Natural killer cell (primary cell): ENCODE measurements at regions not wholly inside any gene's neighbourhood (a gene's known extent, or its start where the extent isn't known, plus 50 kb on each side); places are given as distances from the start of the nearest gene placed in this dataset.

ENCODE experiments used
- ATAC-seq, 3 donors: fragments of 150-1000 bp in 2 of 3; fragments of 200-7000 bp in 1 of 3; cut with Tn5 transposase; 1 replicate in 1 of 3; 2 replicates in 2 of 3; pipeline ENCODE4 v1.10.0; 2021; ENCODE audit warnings: mild to moderate bottlenecking in 2 of 3, moderate library complexity in 2 of 3
- DNase-seq, 2 donors: peaks; one replicate each; pipeline versions ENCODE4 v3.0.0 to v3.0.0-alpha.2; 2013 to 2021; ENCODE audit warnings: mixed read lengths in 1 of 2
- H3K27ac ChIP-seq: one replicate; pipeline ENCODE4 v1.5.1; 2013; ENCODE audit warnings: mild to moderate bottlenecking, low read length
- H3K27me3 ChIP-seq: one replicate; pipeline ENCODE4 v1.6.1; 2013; ENCODE audit warnings: low read length; ENCODE audit not compliant: control insufficient read depth, insufficient read depth
- H3K36me3 ChIP-seq: one replicate; pipeline ENCODE4 v1.6.1; 2013; ENCODE audit warnings: low read length; ENCODE audit not compliant: control insufficient read depth, insufficient read depth
- H3K4me1 ChIP-seq: one replicate; pipeline ENCODE4 v1.6.1; 2013; ENCODE audit warnings: low read length; ENCODE audit not compliant: control insufficient read depth, insufficient read depth
- H3K4me3 ChIP-seq: one replicate; pipeline ENCODE4 v1.5.1; 2013; ENCODE audit warnings: low read length
- H3K9me3 ChIP-seq: one replicate; pipeline ENCODE4 v1.6.1; 2013; ENCODE audit warnings: low read length; ENCODE audit not compliant: control insufficient read depth, insufficient read depth
- H3K27ac Mint-ChIP-seq, 2 donors: one replicate each; pipeline ENCODE4 v1.8.0; 2022; ENCODE audit warnings: mild to moderate bottlenecking in 2 of 2, mixed read lengths in 2 of 2, moderate library complexity in 1 of 2
- H3K27me3 Mint-ChIP-seq, 2 donors: one replicate each; pipeline ENCODE4 v1.8.0; 2022; ENCODE audit warnings: low read depth in 2 of 2, mixed read lengths in 2 of 2
- H3K36me3 Mint-ChIP-seq: one replicate; pipeline ENCODE4 v1.8.0; 2022; ENCODE audit warnings: mixed read lengths
- H3K4me1 Mint-ChIP-seq, 2 donors: one replicate each; pipeline ENCODE4 v1.8.0; 2022; ENCODE audit warnings: mixed read lengths in 2 of 2
- H3K4me3 Mint-ChIP-seq: one replicate; pipeline ENCODE4 v1.8.0; 2022; ENCODE audit warnings: mild to moderate bottlenecking, moderate library complexity, mixed read lengths
- H3K9me3 Mint-ChIP-seq, 2 donors: one replicate each; pipeline ENCODE4 v1.8.0; 2022; ENCODE audit warnings: mixed read lengths in 2 of 2
- CTCF ChIP-seq: fragments of 200-600 bp; IDR thresholded peaks from one replicate; pipeline ENCODE4 v1.8.0; 2022; ENCODE audit warnings: antibody characterized with exemption
- WGBS: methylation state at CpG from one replicate; pipeline ENCODE4 v1.1.7; 2013; ENCODE audit warnings: missing lambda C conversion rate; ENCODE audit not compliant: insufficient coverage; 5-methylcytosine and 5-hydroxymethylcytosine counted together
- intact Hi-C: fragments of 100-400 bp; cut with micrococcal nuclease; formaldehyde crosslinking; loops from one replicate; pipeline ENCODE4 v1.14.2; 2022

GRCh38 chr1:30485072-30485471, 238.3 kb downstream of the MATN1 start:
- Mint-ChIP-seq H3K36me3 (peaks cover 6% of the 10 kb centered on the region), H3K27ac (no peak overlapping the region), H3K4me1 (no peaks in the 10 kb centered on the region), H3K27me3 (no peaks in the 10 kb centered on the region), H3K9me3 (peaks cover 7 to 12% of the 10 kb centered on the region in 2 donors), H3K4me3 (no peak overlapping the region)
- no peaks in the 10 kb centered on the region for H3K27me3 ChIP-seq
- H3K9me3 ChIP-seq, result peaks cover 33% of the 10 kb centered on the region
- WGBS, result 89% methylated on average over 6 of the region's 6 CpGs
- ATAC-seq, result no peak
- no peak overlapping the region for H3K27ac ChIP-seq
- H3K4me1 ChIP-seq, result no peaks in the 10 kb centered on the region
- intact Hi-C loops, result no loop called here
- TF ChIP-seq CTCF, result no peak
- H3K36me3 ChIP-seq, result no peaks in the 10 kb centered on the region
- H3K4me3 ChIP-seq, result no peak overlapping the region
- DNase-seq, result no peak

- no peaks in the 10 kb centered on the region for H3K27me3 Mint-ChIP-seq
- TF ChIP-seq CTCF, result no peak
These were observed 238.7 kb downstream of the MATN1 start for GRCh38 chr1:30484668-30485067.

GRCh38 chr1:30479575-30479974, 243.8 kb downstream of the MATN1 start:
- Histone ChIP-seq H3K9me3 (peaks cover 33% of the 10 kb centered on the region), H3K27ac (no peak overlapping the region), H3K4me1 (no peaks in the 10 kb centered on the region), H3K27me3 (no peaks in the 10 kb centered on the region), H3K36me3 (no peaks in the 10 kb centered on the region), H3K4me3 (no peak overlapping the region)
- TF ChIP-seq CTCF, result no peak
- H3K4me3 Mint-ChIP-seq, result no peak overlapping the region
- DNase-seq, result no peak
- no peak for ATAC-seq
- peaks cover 6% of the 10 kb centered on the region for H3K36me3 Mint-ChIP-seq
- WGBS, result 83% methylated on average over 7 of the region's 7 CpGs
- intact Hi-C loops, result no loop called here
- peaks cover 7 to 12% of the 10 kb centered on the region in 2 donors for H3K9me3 Mint-ChIP-seq
- H3K27ac Mint-ChIP-seq, result no peak overlapping the region
- no peaks in the 10 kb centered on the region for H3K4me1 Mint-ChIP-seq
- H3K27me3 Mint-ChIP-seq, result no peaks in the 10 kb centered on the region

More at GRCh38 chr1:30484668-30485067, 238.7 kb downstream of the MATN1 start:
- H3K27ac Mint-ChIP-seq, result no peak overlapping the region
- peaks cover 7 to 12% of the 10 kb centered on the region in 2 donors for H3K9me3 Mint-ChIP-seq
- no peak overlapping the region for H3K4me3 Mint-ChIP-seq
- no peaks in the 10 kb centered on the region for H3K4me1 ChIP-seq
- intact Hi-C loops, result no loop called here
- H3K27me3 ChIP-seq, result no peaks in the 10 kb centered on the region
- H3K4me1 Mint-ChIP-seq, result no peaks in the 10 kb centered on the region
- H3K9me3 ChIP-seq, result peaks cover 33% of the 10 kb centered on the region
- DNase-seq, result no peak
- H3K36me3 ChIP-seq, result no peaks in the 10 kb centered on the region
- 78% methylated on average over 1 of the region's 1 CpG for WGBS
- ATAC-seq, result no peak
- H3K4me3 ChIP-seq, result no peak overlapping the region
- H3K36me3 Mint-ChIP-seq, result peaks cover 6% of the 10 kb centered on the region
- H3K27ac ChIP-seq, result no peak overlapping the region

- TF ChIP-seq CTCF, result no peak
These were observed 244.4 kb downstream of the MATN1 start for GRCh38 chr1:30478799-30479563.

More at GRCh38 chr1:30478799-30479563, 244.4 kb downstream of the MATN1 start:
- intact Hi-C loops, result no loop called here
- Histone ChIP-seq H3K27ac (no peak overlapping the region), H3K4me1 (no peaks in the 10 kb centered on the region), H3K27me3 (no peaks in the 10 kb centered on the region), H3K9me3 (peaks cover 33% of the 10 kb centered on the region), H3K4me3 (no peak overlapping the region), H3K36me3 (no peaks in the 10 kb centered on the region)
- no peaks in the 10 kb centered on the region for H3K27me3 Mint-ChIP-seq
- H3K4me1 Mint-ChIP-seq, result no peaks in the 10 kb centered on the region
- no peak for DNase-seq
- 87% methylated on average over 12 of the region's 13 CpGs for WGBS
- H3K36me3 Mint-ChIP-seq, result peaks cover 6% of the 10 kb centered on the region
- H3K4me3 Mint-ChIP-seq, result no peak overlapping the region
- no peak overlapping the region for H3K27ac Mint-ChIP-seq
- no peak for ATAC-seq
- H3K9me3 Mint-ChIP-seq, result peaks cover 7 to 12% of the 10 kb centered on the region in 2 donors
